GM21723 (cell line): ENCODE measurements at regions not wholly inside any gene's neighbourhood (a gene's known extent, or its start where the extent isn't known, plus 50 kb on each side); places are given as distances from the start of the nearest gene placed in this dataset.

Experiments used
- ATAC-seq: cut with Tn5 transposase; IDR thresholded peaks from one replicate; pipeline ENCODE4 v1.9.1; 2021; ENCODE audit warnings: mild to moderate bottlenecking, moderate library complexity; ENCODE audit not compliant: unreplicated experiment

DNA sequence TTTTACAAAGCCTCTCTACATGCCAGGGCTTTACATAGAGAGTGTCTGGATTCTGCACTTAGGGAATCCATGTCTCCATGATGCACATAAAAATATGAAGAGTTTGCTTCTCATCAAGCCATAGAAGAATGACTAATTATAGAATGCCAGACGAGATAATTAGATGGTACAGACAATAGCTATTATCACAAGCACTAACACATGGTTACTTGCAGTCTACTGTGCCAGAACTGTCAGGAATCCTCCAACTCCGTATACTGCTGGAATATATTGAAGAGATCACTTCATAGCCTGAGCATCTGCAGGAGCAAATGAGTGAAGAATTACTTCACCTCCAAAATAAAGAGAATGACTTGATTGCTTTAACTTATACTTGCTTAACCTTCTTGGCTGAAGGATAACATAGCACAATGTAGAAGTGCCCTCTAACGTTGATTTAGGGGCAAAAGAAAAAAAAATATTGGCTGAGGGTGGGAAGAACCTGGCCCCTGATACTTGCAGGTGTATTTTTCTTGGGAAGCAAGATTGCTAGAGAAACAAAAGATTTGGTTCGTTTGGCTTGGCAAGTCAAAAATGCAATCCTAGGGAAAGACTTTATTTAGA is 272.8 kb upstream of the FAR2 start:
- ATAC-seq, result no peak

- no peak for ATAC-seq
These were observed 271.2 kb upstream of the FAR2 start for GRCh38 chr12:28877854-28878253.

DNA sequence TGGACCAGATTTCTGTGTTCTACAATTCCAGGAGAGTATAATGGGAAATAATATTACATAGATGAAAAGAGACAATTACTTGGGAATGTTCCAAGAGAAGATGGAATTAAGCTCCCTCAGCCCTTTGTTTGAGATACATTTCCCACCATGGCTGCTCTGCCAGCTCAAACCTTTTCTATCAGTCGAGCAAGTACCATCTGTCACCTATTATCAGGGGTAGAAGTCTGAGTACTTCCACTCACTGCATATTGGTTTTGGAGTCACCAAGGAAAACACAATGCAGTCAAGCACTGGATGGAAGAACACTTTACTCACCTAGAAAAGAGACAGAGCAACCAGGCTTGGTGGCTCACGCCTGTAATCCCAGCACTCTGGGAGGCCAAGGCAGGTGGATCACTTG is 270.4 kb upstream of the FAR2 start:
- no peak for ATAC-seq

- no peak for ATAC-seq
These were observed 269.7 kb upstream of the FAR2 start for GRCh38 chr12:28879379-28879778.

DNA sequence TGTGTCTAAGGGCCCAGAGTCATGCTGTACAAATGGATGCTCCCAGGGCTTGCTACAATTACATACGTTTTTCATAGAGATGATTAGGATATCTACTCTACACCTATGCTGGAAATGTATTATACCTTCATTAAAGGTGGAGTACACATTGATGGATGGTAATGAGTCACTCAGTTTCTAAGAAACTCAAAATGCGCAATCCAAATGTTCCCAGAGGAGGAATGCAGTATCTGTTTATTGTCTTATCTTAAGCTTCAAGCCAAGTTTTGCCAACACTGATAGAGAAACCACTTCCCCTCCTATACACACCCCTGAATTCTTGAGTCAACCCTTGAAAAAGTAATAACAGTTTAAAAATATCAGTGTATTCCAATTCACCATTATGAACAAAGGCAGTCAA is 266.6 kb upstream of the FAR2 start:
- no peak for ATAC-seq

DNA sequence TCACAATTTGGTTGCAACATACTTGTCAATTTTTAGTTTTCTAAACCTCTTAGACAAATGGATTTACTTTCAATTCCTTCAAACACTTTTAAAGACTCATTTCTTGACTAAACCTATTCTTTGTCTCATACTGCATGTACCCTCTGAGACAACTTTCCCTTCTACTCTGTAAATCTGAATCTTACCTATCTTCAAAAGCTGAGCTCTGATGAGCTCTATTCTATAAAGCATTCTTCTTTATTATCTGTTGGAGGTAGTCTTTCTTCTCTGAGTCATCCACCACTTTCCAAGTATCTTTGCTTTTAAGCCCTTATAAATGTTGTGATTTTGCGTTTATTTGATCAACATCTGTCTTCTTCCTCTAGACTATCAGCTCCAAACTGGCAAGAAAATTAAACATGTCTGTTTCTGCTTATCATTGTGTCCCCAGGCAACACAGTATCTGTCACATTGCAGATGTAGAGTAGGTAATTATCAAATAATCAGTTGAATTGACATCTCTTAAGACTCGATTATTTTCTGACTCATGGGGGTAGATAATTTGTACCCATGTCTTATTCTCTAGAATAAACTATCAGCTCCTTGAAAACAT is 265.6 kb upstream of the FAR2 start:
- no peak for ATAC-seq

GRCh38 chr12:28884904-28885679 is 264.0 kb upstream of the FAR2 start:
- ATAC-seq, result no peak

DNA sequence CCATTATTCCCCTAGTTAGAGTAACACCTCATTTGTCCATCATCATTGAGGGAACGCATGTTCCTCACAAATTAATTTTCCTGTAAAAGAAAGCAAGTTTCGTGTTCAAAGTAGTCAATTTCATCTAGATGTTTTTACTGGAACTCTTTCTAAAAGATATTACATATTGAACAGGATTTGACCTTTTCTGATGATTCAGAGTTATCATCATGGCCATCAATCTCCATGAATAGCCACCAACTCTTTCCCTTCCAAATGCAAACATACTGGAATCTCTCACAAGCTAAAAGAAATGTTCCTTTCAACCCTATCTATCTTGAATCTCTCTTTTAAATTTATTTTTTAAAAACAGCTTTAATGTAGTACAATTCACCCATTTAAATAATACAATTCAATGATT is 263.1 kb upstream of the FAR2 start:
- ATAC-seq, result no peak

- no peak for ATAC-seq
These were observed 261.6 kb upstream of the FAR2 start for GRCh38 chr12:28887461-28887990.

DNA sequence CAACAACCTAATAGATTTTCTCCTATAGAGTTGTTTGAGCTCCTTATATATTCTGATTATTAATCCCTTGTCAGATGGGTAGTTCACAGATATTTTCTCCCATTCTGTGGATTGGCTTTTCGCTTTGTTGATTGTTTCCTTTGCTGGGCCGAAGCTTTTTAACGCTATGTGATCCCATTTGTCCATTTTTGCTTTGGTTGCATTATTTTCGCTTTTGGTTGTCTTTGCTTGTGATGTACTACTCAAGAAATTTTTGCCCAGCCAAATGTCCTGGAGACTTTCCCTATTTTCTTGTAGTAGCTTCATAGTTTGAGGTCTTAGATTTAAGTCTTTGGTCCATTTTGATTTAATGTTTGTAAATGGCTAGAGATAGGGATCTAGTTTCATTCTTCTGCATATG is 258.4 kb upstream of the FAR2 start:
- ATAC-seq, result no peak

DNA sequence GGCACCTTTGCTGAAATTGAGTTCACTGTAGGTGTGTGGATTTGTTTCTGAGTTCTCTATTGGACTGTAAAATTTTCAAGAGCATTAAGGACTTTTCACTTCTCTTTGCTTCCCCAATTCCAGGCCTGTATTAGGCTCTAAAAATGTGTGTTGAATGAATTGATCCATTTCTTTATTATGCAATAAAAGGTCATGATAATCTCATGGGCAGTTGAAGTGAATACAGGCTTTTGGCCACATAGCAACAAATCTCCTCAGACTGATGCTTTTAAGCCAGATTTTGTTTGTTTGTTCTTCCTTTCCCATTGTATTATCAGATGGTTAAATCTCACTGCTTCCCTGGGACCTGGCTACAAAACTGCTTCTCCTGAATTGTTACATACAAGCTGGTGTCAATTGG is 258.0 kb upstream of the FAR2 start:
- no peak for ATAC-seq

- ATAC-seq, result no peak
These were observed 255.7 kb upstream of the FAR2 start for GRCh38 chr12:28893365-28893764.

- no peak for ATAC-seq
These were observed 255.2 kb upstream of the FAR2 start for GRCh38 chr12:28893856-28894255.

DNA sequence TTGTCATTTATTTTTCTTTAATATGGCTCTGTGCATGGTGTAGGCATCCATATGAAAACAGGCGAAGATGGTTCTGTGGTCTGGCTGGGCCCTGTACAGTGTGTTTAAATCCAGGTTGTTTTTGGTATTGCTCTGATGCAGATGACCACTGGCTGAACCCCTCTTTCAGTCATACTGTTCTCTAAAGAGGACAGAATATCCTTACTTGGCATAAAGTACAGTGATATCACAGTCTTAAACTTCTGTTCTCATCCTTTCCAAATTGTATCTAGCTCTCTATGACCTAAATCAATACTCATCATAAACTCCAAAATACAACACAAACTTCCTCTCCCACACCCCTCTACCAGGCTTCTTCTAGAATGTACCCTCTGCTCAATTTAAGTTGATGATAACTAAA is 252.7 kb upstream of the FAR2 start:
- no peak for ATAC-seq

DNA sequence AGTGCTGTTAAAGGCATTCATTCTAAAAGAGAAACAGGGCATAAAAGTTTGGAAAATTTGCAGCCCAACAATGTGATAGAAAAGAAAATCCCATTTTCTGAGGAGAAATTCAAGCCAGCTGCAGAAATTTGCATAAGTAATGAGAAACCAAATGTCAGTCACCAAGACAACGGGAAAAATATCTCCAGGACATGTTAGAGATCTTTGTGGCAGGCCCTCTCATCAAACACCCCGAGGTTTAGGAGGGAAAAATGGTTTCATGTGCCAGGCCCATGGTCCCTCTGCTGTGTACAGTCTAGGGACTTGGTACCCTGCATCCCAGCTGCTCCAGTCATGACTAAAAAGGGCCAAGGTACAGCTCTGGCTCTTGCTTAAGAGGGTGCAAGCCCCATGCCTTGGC is 251.0 kb upstream of the FAR2 start:
- no peak for ATAC-seq

- ATAC-seq, result no peak
These were observed 249.1 kb upstream of the FAR2 start for GRCh38 chr12:28899951-28900350.

- ATAC-seq, result no peak
These were observed 243.7 kb upstream of the FAR2 start for GRCh38 chr12:28905220-28905955.

DNA sequence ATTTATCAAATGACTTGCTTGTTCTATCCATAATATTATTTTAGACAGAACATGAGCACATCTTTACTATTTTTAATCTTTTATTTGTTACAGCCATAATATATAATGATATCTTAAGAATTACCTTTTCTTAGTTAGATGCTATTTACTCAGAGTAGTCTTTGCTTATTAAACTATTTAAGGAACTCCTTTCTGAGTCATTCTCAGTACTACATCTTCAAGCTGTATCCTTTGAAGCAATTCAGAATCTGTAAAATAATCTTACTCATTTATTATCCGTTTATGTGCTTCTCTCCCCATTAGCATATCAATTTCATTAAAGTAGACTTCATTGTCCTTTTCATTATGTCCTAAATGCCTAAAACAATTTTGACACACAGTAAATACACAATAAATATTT is 240.4 kb upstream of the FAR2 start:
- no peak for ATAC-seq

GRCh38 chr12:28909291-28909690 is 239.8 kb upstream of the FAR2 start:
- no peak for ATAC-seq

- ATAC-seq, result no peak
These were observed 223.2 kb upstream of the FAR2 start for GRCh38 chr12:28925719-28926376.

GRCh38 chr12:28930704-28931103 is 218.4 kb upstream of the FAR2 start:
- ATAC-seq, result no peak
